ENCODE measurements at regions not wholly inside any gene's neighbourhood (a gene's known extent, or its start where the extent isn't known, plus 50 kb on each side); places are given as distances from the start of the nearest gene placed in this dataset.
"Not testable (repeated sequence)": the region's sequence is repeated elsewhere in the genome, so short reads cannot be mapped to it uniquely, and the experiment has no call there.

GRCh38 chr9:764986-765385, 76.5 kb upstream of the DMRT1 start:
- Mint-ChIP-seq H3K9me3 (ENCODE audit: low read depth) (peaks cover 15% of the 10 kb centered on the region), H3K27me3 (no peaks in the 10 kb centered on the region), H3K4me1 (ENCODE audit: low read depth) (peaks cover 13% of the 10 kb centered on the region), H3K27ac (no peak overlapping the region), H3K36me3 (ENCODE audit: insufficient read depth) (peaks cover 3% of the 10 kb centered on the region), H3K4me3 (ENCODE audit: low read depth) (no peak overlapping the region)
- TF ChIP-seq, protein P1, sequence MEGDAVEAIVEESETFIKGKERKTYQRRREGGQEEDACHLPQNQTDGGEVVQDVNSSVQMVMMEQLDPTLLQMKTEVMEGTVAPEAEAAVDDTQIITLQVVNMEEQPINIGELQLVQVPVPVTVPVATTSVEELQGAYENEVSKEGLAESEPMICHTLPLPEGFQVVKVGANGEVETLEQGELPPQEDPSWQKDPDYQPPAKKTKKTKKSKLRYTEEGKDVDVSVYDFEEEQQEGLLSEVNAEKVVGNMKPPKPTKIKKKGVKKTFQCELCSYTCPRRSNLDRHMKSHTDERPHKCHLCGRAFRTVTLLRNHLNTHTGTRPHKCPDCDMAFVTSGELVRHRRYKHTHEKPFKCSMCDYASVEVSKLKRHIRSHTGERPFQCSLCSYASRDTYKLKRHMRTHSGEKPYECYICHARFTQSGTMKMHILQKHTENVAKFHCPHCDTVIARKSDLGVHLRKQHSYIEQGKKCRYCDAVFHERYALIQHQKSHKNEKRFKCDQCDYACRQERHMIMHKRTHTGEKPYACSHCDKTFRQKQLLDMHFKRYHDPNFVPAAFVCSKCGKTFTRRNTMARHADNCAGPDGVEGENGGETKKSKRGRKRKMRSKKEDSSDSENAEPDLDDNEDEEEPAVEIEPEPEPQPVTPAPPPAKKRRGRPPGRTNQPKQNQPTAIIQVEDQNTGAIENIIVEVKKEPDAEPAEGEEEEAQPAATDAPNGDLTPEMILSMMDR (IDR thresholded peaks at IDR 0.05; ENCODE audit: unreplicated experiment) = no peak
- no peak for DNase-seq (ENCODE audit: low spot score, unreplicated experiment)

DNA sequence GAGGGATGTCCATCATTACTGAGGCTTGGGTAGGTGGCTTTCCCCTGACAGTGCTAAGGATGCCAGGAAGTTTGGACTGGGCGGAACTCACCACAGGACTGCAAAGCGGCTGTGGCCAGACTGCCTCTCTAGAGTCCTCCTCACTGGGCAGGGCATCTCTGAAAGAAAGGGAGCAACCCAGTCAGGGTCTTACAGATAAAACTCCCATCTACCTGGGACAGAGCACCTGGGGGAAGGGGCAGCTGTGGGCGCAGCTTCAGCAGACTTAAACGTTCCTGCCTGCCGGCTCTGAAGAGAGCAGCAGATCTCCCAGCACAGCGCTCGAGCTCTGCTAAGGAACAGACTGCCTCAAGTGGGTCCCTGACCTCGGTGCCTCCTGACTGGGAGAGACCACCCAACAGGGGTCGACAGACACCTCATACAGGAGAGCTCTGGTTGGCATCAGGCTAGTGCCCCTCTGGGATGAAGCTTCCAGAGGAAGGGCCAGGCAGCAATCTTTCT, 74.4 kb upstream of the DMRT1 start:
- not testable (repeated sequence) for DNase-seq (ENCODE audit: low spot score, unreplicated experiment); H3K36me3 Mint-ChIP-seq (ENCODE audit: insufficient read depth); H3K27me3 Mint-ChIP-seq; H3K27ac Mint-ChIP-seq; H3K4me3 Mint-ChIP-seq (ENCODE audit: low read depth); H3K4me1 Mint-ChIP-seq (ENCODE audit: low read depth)
- peaks cover 25% of the 10 kb centered on the region for H3K9me3 Mint-ChIP-seq (ENCODE audit: low read depth)

DNA sequence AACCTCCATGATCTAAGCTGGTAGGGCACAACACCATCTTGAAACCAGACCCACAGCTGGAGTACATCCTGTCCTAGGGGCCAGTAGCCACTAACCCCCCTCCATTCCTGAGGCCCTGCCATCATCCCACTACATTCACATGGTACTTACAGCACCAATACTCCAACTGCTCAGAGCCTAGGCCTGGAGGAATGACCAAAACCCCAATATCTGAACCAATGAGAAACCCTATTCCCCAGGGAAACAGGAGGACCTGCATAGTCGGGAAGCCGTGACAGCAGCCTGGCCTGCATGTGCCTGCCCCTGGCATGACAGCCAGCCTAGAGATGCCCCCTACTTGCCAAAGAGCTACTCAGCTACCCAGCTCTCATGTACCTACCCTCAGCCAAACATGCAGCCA, 65.4 kb upstream of the DMRT1 start:
- H3K4me1 Mint-ChIP-seq (ENCODE audit: low read depth) = no peaks in the 10 kb centered on the region

DNA sequence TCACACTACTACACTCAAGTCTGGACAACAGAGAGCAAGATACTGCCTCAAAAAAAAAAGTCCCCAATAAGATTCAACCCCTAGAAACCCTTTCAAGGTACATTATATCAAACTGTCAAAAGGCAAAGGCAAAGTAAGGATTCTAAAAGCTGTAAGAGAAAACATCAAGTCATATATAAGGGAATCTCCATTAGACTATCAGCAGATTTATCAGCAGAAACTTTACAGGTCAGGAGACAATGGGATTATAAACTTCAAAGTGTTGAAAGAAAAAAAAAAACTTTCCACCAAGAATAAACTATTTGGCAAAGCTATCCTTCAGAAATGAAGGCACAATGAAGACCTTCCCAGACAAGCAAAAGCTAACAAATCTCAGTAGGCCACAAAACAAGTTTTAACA, 63.5 kb upstream of the DMRT1 start:
- Mint-ChIP-seq H3K36me3 (ENCODE audit: insufficient read depth) (peaks cover 1% of the 10 kb centered on the region), H3K9me3 (ENCODE audit: low read depth) (peaks cover 19% of the 10 kb centered on the region), H3K27ac (no peak overlapping the region), H3K27me3 (peaks cover 2% of the 10 kb centered on the region), H3K4me1 (ENCODE audit: low read depth) (no peaks in the 10 kb centered on the region), H3K4me3 (ENCODE audit: low read depth) (no peak overlapping the region)
- DNase-seq (ENCODE audit: low spot score, unreplicated experiment) = no peak
- TF ChIP-seq, protein P1 (IDR thresholded peaks at IDR 0.05; ENCODE audit: unreplicated experiment) = no peak

More for the DNA sequence above, 65.4 kb upstream of the DMRT1 start:
- peaks cover 2% of the 10 kb centered on the region for H3K27me3 Mint-ChIP-seq
- H3K4me3 Mint-ChIP-seq (ENCODE audit: low read depth) = no peak overlapping the region
- no peak overlapping the region for H3K27ac Mint-ChIP-seq
- H3K9me3 Mint-ChIP-seq (ENCODE audit: low read depth) = peaks cover 19% of the 10 kb centered on the region
- H3K36me3 Mint-ChIP-seq (ENCODE audit: insufficient read depth) = peaks cover 1% of the 10 kb centered on the region
- DNase-seq (ENCODE audit: low spot score, unreplicated experiment) = no peak
- TF ChIP-seq, protein P1 (IDR thresholded peaks at IDR 0.05; ENCODE audit: unreplicated experiment) = no peak

- no peaks in the 10 kb centered on the region for H3K4me1 Mint-ChIP-seq (ENCODE audit: low read depth)
- H3K9me3 Mint-ChIP-seq (ENCODE audit: low read depth) = peaks cover 6% of the 10 kb centered on the region
- TF ChIP-seq, protein P1 (IDR thresholded peaks at IDR 0.05; ENCODE audit: unreplicated experiment) = no peak
- H3K36me3 Mint-ChIP-seq (ENCODE audit: insufficient read depth) = peaks cover 1% of the 10 kb centered on the region
- H3K27ac Mint-ChIP-seq = no peak overlapping the region
- DNase-seq (ENCODE audit: low spot score, unreplicated experiment) = no peak
- no peak overlapping the region for H3K4me3 Mint-ChIP-seq (ENCODE audit: low read depth)
- peaks cover 5% of the 10 kb centered on the region for H3K27me3 Mint-ChIP-seq
These were observed 57.3 kb upstream of the DMRT1 start for GRCh38 chr9:784202-784601.

- no peaks in the 10 kb centered on the region for H3K4me1 Mint-ChIP-seq (ENCODE audit: low read depth)
These were observed 56.6 kb upstream of the DMRT1 start for GRCh38 chr9:784916-785315.

More at GRCh38 chr9:784916-785315, 56.6 kb upstream of the DMRT1 start:
- H3K27me3 Mint-ChIP-seq = peaks cover 5% of the 10 kb centered on the region
- no peak overlapping the region for H3K4me3 Mint-ChIP-seq (ENCODE audit: low read depth)
- no peak for DNase-seq (ENCODE audit: low spot score, unreplicated experiment)
- H3K9me3 Mint-ChIP-seq (ENCODE audit: low read depth) = peaks cover 3% of the 10 kb centered on the region
- H3K27ac Mint-ChIP-seq = no peak overlapping the region
- peaks cover 1% of the 10 kb centered on the region for H3K36me3 Mint-ChIP-seq (ENCODE audit: insufficient read depth)
- TF ChIP-seq, protein P1 (IDR thresholded peaks at IDR 0.05; ENCODE audit: unreplicated experiment) = no peak
